GM12872 (cell line): ENCODE measurements at regions not wholly inside any gene's neighbourhood (a gene's known extent, or its start where the extent isn't known, plus 50 kb on each side); places are given as distances from the start of the nearest gene placed in this dataset.

Experiments
- TF ChIP-seq, protein P1 (sequence below): IDR thresholded peaks from 3 replicates; pipeline ENCODE4 v1.5.1; 2011; ENCODE audit warnings: low read depth, mild to moderate bottlenecking, low read length, moderate library complexity; ENCODE audit not compliant: insufficient read depth

DNA sequence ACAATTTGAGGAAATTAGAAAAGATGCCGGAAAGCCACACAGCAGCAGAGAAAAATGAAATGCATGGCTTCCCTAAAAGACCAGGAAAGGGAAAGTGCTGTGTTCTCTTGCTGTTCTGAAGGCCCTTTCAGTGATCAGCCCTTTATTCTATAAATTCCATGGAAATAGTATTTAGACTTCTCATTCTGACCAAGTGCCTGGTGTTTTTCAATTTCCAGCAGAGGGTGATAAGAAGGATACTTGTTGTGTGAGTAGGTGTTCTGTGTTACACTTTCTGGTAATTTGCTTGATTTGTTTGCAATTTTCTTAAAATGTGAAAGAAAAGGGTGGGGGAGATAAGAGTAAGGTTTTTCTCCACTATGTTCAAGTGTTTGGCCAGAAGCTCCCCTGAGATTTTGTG lies 504.5 kb downstream of the IRS1 start:
- TF ChIP-seq, protein P1, sequence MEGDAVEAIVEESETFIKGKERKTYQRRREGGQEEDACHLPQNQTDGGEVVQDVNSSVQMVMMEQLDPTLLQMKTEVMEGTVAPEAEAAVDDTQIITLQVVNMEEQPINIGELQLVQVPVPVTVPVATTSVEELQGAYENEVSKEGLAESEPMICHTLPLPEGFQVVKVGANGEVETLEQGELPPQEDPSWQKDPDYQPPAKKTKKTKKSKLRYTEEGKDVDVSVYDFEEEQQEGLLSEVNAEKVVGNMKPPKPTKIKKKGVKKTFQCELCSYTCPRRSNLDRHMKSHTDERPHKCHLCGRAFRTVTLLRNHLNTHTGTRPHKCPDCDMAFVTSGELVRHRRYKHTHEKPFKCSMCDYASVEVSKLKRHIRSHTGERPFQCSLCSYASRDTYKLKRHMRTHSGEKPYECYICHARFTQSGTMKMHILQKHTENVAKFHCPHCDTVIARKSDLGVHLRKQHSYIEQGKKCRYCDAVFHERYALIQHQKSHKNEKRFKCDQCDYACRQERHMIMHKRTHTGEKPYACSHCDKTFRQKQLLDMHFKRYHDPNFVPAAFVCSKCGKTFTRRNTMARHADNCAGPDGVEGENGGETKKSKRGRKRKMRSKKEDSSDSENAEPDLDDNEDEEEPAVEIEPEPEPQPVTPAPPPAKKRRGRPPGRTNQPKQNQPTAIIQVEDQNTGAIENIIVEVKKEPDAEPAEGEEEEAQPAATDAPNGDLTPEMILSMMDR: no peak

DNA sequence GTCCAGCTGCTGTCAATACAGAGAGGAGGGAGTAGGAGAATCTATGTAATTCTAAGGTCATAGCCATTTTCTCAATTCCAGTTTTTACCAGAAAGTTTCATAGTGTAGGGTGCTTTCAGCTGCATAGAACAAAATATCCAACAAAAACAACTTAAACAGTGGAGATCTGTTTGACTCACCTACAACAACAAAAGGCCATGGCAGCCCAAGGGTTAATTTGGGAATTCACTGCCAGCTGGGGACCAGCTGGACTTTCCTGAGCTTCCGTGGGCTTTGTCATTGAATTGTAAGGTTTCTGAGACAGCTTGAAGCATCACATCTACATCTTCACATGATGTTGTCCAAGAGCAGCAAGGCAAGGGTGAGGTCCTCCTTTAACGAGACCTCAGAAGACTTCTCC lies 512.7 kb downstream of the IRS1 start:
- TF ChIP-seq, protein P1: no peak

DNA sequence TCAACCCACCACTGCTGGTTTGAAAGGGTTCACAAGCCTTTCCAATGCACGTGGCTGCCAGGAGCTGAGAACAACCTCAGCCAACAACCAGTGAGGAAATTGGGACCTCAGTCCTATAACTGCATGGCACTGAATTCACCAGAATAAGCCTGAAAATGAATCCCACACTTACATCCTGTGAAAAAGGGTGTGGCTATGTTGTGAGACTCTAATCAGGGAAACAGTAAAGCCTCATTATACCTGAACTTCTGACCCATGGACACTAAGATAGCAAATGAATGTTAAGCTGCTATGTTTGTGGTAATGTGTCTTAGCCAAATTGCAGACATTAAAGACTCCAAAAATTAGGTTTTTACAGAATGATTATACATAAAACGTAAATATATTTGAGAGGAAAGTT lies 515.8 kb downstream of the IRS1 start:
- TF ChIP-seq, protein P1: no peak

DNA sequence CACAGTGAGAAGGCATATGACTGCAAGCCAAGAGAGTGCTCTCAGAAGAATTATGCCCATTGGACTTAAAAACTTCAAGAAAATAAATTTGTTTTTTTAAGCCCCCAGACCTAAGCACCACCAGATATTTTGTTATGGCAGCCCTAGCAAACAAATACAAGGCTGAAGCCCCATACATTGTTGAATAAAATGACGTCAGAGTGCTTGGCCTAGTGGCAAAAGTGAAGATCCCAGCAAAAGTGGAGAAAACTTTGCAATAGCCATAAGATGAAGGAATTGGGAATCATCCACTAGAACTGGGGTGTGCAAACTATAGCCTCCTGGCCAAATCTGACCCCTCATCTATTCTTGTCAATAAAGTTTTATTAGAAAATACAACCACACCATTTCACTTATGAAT lies 517.5 kb downstream of the IRS1 start:
- TF ChIP-seq, protein P1: no peak

DNA sequence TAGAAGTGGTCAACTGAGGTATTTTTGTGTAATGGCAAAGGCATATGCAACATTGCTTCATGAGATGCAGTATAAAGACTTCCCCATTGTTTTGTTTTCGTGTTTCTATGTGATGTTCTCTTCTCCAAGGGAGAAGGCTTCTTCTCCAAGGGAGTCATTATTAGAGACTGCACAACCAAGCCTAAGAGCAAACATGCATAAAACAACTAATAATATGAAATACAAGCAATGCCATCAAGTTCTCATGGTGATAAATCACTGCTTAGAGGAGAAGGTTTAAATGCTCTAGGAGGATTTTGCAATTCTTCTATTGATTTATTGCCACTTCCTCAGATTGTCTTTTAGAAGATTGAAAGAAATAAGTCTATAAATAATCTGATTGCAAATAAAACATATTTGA lies 524.4 kb downstream of the IRS1 start:
- TF ChIP-seq, protein P1: no peak

DNA sequence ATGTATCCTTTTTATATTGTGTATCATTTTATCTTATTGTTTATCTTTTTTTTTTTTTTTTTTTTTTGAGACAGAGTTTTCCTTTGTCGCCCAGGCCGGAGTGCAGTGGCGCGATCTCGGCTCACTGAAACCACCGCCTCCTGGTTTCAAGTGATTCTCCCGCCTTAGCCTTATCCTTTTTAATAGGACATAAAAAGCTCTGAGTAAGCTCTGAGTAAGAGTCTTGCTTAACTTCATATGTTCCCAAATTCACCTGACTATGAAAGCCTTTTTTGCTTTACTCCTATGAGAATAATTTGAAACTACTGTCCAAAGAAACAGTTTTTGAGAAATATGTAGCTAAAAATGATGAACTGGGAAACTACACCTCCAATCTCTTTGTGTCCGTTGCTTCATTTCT lies 525.5 kb downstream of the IRS1 start:
- TF ChIP-seq, protein P1: no peak

DNA sequence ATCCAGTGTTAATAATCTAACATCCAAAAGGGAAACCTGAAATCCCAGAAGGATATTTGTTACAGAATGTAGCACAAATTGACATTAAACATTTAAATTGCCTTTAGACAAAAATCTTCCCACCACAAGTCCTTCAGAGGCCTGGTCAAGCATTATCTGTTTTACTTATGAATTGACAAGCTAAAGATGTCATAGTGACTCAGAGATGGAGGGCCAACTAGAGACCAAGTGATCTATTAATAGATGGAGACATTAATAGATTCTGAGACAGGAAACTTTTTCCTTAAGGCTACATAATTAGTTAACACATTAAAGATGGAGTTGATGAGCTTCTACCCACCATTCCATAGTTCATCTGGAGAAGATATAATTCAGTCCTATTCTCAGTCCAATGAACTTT lies 526.2 kb downstream of the IRS1 start:
- TF ChIP-seq, protein P1: no peak

DNA sequence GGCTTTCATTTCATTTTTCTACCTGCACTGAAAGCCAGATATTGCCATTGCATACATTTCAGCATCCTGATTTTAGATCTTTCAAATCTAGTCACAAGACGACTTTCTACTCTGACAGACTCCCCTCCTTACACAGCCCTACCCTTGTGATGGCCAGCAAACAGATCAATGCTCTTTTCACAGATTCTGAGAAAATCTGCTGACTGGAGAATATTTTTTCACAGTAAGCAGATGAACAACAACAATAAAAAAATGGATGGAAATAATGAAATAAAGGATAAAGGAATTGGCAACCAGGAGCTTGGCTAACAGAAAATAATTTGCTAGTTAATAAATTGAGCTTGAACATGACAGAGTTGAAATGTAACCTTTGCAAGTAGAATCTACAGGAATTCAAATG lies 527.2 kb downstream of the IRS1 start:
- TF ChIP-seq, protein P1: no peak
